ENCODE measurements at regions not wholly inside any gene's neighbourhood (a gene's known extent, or its start where the extent isn't known, plus 50 kb on each side); places are given as distances from the start of the nearest gene placed in this dataset.
A peak's percentile ranks its signal among the peaks of the same experiment; 100 is the strongest.

DNA sequence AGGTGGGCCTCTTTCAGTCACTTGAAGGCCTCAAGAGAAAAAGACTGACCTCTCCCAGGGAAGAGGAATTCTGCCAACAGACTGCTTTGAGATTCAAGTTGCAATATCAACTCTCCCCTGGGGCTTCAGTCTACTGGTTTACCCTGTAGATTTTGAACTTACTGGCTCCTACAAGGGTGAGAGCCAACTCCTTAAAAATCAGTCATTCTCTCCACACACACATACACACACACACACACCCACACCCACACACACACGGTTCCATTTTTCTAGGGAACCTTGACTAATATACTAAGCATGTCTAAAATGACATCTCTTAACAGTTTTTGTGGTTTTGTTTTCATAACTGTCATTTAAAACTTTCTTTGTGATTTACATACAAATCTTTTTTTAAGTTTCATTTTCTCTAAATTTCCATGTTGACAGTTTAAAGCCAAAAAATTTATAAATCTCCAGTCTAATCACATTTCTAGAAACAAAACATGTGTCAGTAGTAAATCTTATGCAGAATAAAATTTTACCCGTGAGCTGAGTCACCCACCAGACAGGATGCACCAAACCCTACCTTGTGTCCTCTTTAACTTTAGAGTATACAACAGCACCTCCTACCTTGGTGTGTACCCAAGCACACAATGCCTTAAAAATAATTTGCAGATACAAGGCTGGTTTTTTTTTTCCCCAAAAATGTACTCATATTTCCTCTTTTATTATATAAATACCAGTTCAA, 394.6 kb downstream of the AEBP2 start:
- no peaks in the 10 kb centered on the region for H3K36me3 Mint-ChIP-seq
- CTCF ChIA-PET: no interaction called here
- POLR2A ChIA-PET: no interaction called here
- H3K27ac Mint-ChIP-seq: peak overlapping the region in 1 of 8 donors; percentile 19
- Histone ChIP-seq H3K4me1 (ENCODE audit: insufficient read depth, low read length) (no peaks in the 10 kb centered on the region), H3K27me3 (ENCODE audit: insufficient read depth, low read length, poor library complexity, severe bottlenecking) (no peaks in the 10 kb centered on the region), H3K9me3 (ENCODE audit: low read length) (no peaks in the 10 kb centered on the region), H3K4me3 (ENCODE audit: low read length) (no peak overlapping the region), H3K27ac (ENCODE audit: low read depth, low read length) (no peak overlapping the region), H3K36me3 (ENCODE audit: insufficient read depth, low read length) (no peaks in the 10 kb centered on the region)
- H3K9me3 Mint-ChIP-seq: no peaks in the 10 kb centered on the region
- H3K4me3 Mint-ChIP-seq: no peak overlapping the region
- H3K27me3 Mint-ChIP-seq: no peaks in the 10 kb centered on the region
- peaks cover 2 to 17% (median 3%) of the 10 kb centered on the region in 3 donors for H3K4me1 Mint-ChIP-seq
- no peak for DNase-seq

DNA sequence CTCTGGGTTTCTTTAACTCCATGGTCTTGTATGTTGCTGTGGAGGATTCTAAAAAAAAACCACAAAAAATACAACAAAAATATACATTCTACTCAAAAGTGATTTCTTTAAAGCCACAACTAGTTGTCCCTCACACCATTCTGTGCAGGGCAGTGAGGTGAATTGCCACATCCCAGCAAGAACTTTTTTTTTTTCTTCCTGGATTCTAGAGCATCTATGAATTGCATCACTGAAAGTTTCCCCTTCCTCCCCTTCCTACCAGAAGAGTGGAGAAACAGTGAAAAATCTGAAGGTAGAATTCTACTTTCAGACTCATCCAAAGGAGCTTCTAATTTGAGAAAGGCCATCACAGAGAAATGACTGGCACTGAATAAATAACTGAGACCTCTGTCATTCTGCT, 395.3 kb downstream of the AEBP2 start:
- POLR2A ChIA-PET: no interaction called here
- H3K27me3 ChIP-seq (ENCODE audit: insufficient read depth, low read length, poor library complexity, severe bottlenecking): no peaks in the 10 kb centered on the region
- CTCF ChIA-PET: no interaction called here

GRCh38 chr12:19836056-19836455, 396.8 kb downstream of the AEBP2 start:
- Histone ChIP-seq H3K4me1 (ENCODE audit: insufficient read depth, low read length) (no peaks in the 10 kb centered on the region), H3K9me3 (ENCODE audit: low read length) (no peaks in the 10 kb centered on the region), H3K27me3 (ENCODE audit: insufficient read depth, low read length, poor library complexity, severe bottlenecking) (no peaks in the 10 kb centered on the region), H3K36me3 (ENCODE audit: insufficient read depth, low read length) (no peaks in the 10 kb centered on the region), H3K27ac (ENCODE audit: low read depth, low read length) (no peak overlapping the region), H3K4me3 (ENCODE audit: low read length) (no peak overlapping the region)
- ChIA-PET CTCF (no interaction called here), POLR2A (no interaction called here)
- H3K36me3 Mint-ChIP-seq: no peaks in the 10 kb centered on the region
- H3K27me3 Mint-ChIP-seq: no peaks in the 10 kb centered on the region
- H3K27ac Mint-ChIP-seq: no peak overlapping the region
- DNase-seq: no peak
- no peak overlapping the region for H3K4me3 Mint-ChIP-seq
- H3K9me3 Mint-ChIP-seq: no peaks in the 10 kb centered on the region
- peaks cover 2 to 9% (median 3%) of the 10 kb centered on the region in 3 donors for H3K4me1 Mint-ChIP-seq

More for the DNA sequence above, 395.3 kb downstream of the AEBP2 start:
- no peak overlapping the region for H3K4me3 Mint-ChIP-seq
- Histone ChIP-seq H3K9me3 (ENCODE audit: low read length) (no peaks in the 10 kb centered on the region), H3K4me1 (ENCODE audit: insufficient read depth, low read length) (no peaks in the 10 kb centered on the region), H3K36me3 (ENCODE audit: insufficient read depth, low read length) (no peaks in the 10 kb centered on the region), H3K27ac (ENCODE audit: low read depth, low read length) (no peak overlapping the region), H3K4me3 (ENCODE audit: low read length) (no peak overlapping the region)
- no peaks in the 10 kb centered on the region for H3K9me3 Mint-ChIP-seq
- H3K36me3 Mint-ChIP-seq: no peaks in the 10 kb centered on the region
- no peaks in the 10 kb centered on the region for H3K27me3 Mint-ChIP-seq
- H3K27ac Mint-ChIP-seq: no peak overlapping the region
- no peak for DNase-seq
- H3K4me1 Mint-ChIP-seq: peaks cover 2 to 17% (median 3%) of the 10 kb centered on the region in 3 donors

DNA sequence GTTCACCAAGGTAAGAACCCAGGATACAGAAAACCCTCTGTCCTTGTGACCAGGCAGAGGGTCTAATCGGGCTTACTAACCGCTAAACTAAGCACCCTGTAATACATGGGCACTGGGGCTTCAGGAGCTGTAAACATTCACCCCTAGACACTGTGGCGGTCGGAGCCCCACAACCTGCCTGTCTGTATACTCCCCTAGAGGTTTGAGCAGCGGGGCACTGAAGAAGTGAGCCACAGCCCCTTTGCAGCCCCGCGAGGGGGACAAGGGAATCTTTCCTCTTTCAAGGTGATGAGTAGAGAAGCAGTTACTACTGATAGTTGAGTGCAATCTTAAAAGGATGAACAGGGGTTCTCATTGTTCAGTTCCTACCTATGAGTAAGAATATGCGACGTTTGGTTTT, 397.2 kb downstream of the AEBP2 start:
- H3K36me3 ChIP-seq (ENCODE audit: insufficient read depth, low read length): no peaks in the 10 kb centered on the region
- no peak overlapping the region for H3K4me3 ChIP-seq (ENCODE audit: low read length)
- H3K27ac ChIP-seq (ENCODE audit: low read depth, low read length): no peak overlapping the region
- CTCF ChIA-PET: no interaction called here
- no peaks in the 10 kb centered on the region for H3K4me1 ChIP-seq (ENCODE audit: insufficient read depth, low read length)
- H3K4me1 Mint-ChIP-seq: peaks cover 2 to 9% (median 3%) of the 10 kb centered on the region in 3 donors
- no peaks in the 10 kb centered on the region for H3K27me3 ChIP-seq (ENCODE audit: insufficient read depth, low read length, poor library complexity, severe bottlenecking)
- POLR2A ChIA-PET: no interaction called here
- H3K9me3 Mint-ChIP-seq: no peaks in the 10 kb centered on the region
- H3K9me3 ChIP-seq (ENCODE audit: low read length): no peaks in the 10 kb centered on the region
- DNase-seq: no peak
- H3K36me3 Mint-ChIP-seq: no peaks in the 10 kb centered on the region
- H3K27me3 Mint-ChIP-seq: no peaks in the 10 kb centered on the region
- H3K4me3 Mint-ChIP-seq: no peak overlapping the region
- H3K27ac Mint-ChIP-seq: no peak overlapping the region

- ChIA-PET POLR2A (no interaction called here), CTCF (no interaction called here)
- no peaks in the 10 kb centered on the region for H3K27me3 ChIP-seq (ENCODE audit: insufficient read depth, low read length, poor library complexity, severe bottlenecking)
- no peaks in the 10 kb centered on the region for H3K4me1 ChIP-seq (ENCODE audit: insufficient read depth, low read length)
- Mint-ChIP-seq H3K4me1 (peaks cover 2 to 9% (median 3%) of the 10 kb centered on the region in 3 donors), H3K27ac (peak overlapping the region in 1 of 8 donors; percentile 30), H3K27me3 (no peaks in the 10 kb centered on the region), H3K4me3 (no peak overlapping the region), H3K36me3 (no peaks in the 10 kb centered on the region), H3K9me3 (no peaks in the 10 kb centered on the region)
- H3K36me3 ChIP-seq (ENCODE audit: insufficient read depth, low read length): no peaks in the 10 kb centered on the region
- no peaks in the 10 kb centered on the region for H3K9me3 ChIP-seq (ENCODE audit: low read length)
- H3K27ac ChIP-seq (ENCODE audit: low read depth, low read length): no peak overlapping the region
- DNase-seq: no peak
- H3K4me3 ChIP-seq (ENCODE audit: low read length): no peak overlapping the region
Measured at GRCh38 chr12:19837543-19837942, 398.3 kb downstream of the AEBP2 start.

- H3K36me3 ChIP-seq (ENCODE audit: insufficient read depth, low read length): no peaks in the 10 kb centered on the region
- H3K4me3 ChIP-seq (ENCODE audit: low read length): no peak overlapping the region
- Mint-ChIP-seq H3K9me3 (no peaks in the 10 kb centered on the region), H3K27ac (no peak overlapping the region), H3K36me3 (no peaks in the 10 kb centered on the region), H3K4me1 (no peaks in the 10 kb centered on the region), H3K4me3 (no peak overlapping the region), H3K27me3 (peaks cover 0 to 5% of the 10 kb centered on the region in 2 donors)
- CTCF ChIA-PET: no interaction called here
- DNase-seq: no peak
- no peak overlapping the region for H3K27ac ChIP-seq (ENCODE audit: low read depth, low read length)
- H3K27me3 ChIP-seq (ENCODE audit: insufficient read depth, low read length, poor library complexity, severe bottlenecking): no peaks in the 10 kb centered on the region
- POLR2A ChIA-PET: no interaction called here
- H3K4me1 ChIP-seq (ENCODE audit: insufficient read depth, low read length): no peaks in the 10 kb centered on the region
- no peaks in the 10 kb centered on the region for H3K9me3 ChIP-seq (ENCODE audit: low read length)
Measured at GRCh38 chr12:19841451-19841850, 402.2 kb downstream of the AEBP2 start.

DNA sequence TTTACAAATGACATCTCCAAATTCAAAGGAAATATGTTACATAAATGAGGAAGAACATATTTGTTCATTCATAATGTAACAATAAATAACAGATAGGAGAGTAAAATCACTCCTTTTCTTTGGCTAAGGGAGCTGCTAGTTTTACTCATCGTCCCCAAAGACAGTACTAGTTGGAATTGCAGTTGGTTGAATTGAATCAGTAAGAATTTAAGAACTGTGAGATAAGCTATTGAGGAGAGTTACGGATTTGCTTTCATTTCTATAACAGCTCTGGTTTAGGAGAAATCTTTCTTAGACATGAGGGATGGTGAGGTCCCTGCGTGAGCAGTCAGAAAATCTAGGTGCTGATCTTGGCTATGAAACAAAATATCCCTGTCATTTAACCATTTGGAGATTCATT, 402.8 kb downstream of the AEBP2 start:
- no peaks in the 10 kb centered on the region for H3K27me3 ChIP-seq (ENCODE audit: insufficient read depth, low read length, poor library complexity, severe bottlenecking)
- H3K27ac Mint-ChIP-seq: no peak overlapping the region
- H3K36me3 ChIP-seq (ENCODE audit: insufficient read depth, low read length): no peaks in the 10 kb centered on the region
- H3K4me1 ChIP-seq (ENCODE audit: insufficient read depth, low read length): no peaks in the 10 kb centered on the region
- ChIA-PET POLR2A (no interaction called here), CTCF (no interaction called here)
- peaks cover 0 to 5% of the 10 kb centered on the region in 2 donors for H3K27me3 Mint-ChIP-seq
- H3K9me3 Mint-ChIP-seq: no peaks in the 10 kb centered on the region
- no peak overlapping the region for H3K27ac ChIP-seq (ENCODE audit: low read depth, low read length)
- H3K4me1 Mint-ChIP-seq: peaks cover 0 to 1% (median 0%) of the 10 kb centered on the region in 3 donors
- no peaks in the 10 kb centered on the region for H3K36me3 Mint-ChIP-seq
- H3K4me3 Mint-ChIP-seq: no peak overlapping the region
- no peak overlapping the region for H3K4me3 ChIP-seq (ENCODE audit: low read length)
- no peak for DNase-seq
- no peaks in the 10 kb centered on the region for H3K9me3 ChIP-seq (ENCODE audit: low read length)

DNA sequence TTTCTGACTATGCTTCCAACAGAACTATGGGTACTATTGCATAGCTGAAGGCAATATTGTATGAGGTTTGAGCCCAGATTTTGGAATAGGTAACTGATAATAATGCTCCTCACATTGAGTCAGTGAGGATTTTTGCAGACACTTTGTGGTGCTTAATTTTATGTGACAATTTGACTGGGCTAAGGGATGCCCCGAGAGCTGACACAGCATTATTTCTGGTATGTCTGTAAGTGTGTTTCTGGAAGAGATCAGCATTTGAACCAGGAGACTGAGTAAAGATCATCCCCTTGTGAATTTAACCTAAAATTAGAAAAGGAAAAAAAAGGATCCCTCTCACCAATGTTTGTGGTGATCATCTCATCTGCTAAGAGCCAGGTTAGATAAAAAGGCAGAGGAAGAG, 404.9 kb downstream of the AEBP2 start:
- H3K27me3 Mint-ChIP-seq: peaks cover 0 to 5% of the 10 kb centered on the region in 2 donors
- peaks cover 0 to 1% (median 0%) of the 10 kb centered on the region in 5 donors for H3K9me3 Mint-ChIP-seq
- CTCF ChIA-PET: no interaction called here
- Histone ChIP-seq H3K4me3 (ENCODE audit: low read length) (no peak overlapping the region), H3K4me1 (ENCODE audit: insufficient read depth, low read length) (no peaks in the 10 kb centered on the region), H3K9me3 (ENCODE audit: low read length) (no peaks in the 10 kb centered on the region), H3K27me3 (ENCODE audit: insufficient read depth, low read length, poor library complexity, severe bottlenecking) (no peaks in the 10 kb centered on the region), H3K36me3 (ENCODE audit: insufficient read depth, low read length) (no peaks in the 10 kb centered on the region), H3K27ac (ENCODE audit: low read depth, low read length) (no peak overlapping the region)
- POLR2A ChIA-PET: no interaction called here
- no peaks in the 10 kb centered on the region for H3K36me3 Mint-ChIP-seq
- no peak overlapping the region for H3K4me3 Mint-ChIP-seq
- no peak overlapping the region for H3K27ac Mint-ChIP-seq
- DNase-seq: no peak
- H3K4me1 Mint-ChIP-seq: peaks cover 0 to 8% (median 0%) of the 10 kb centered on the region in 3 donors
